COR-L47 (cell line): ENCODE measurements at regions not wholly inside any gene's neighbourhood (a gene's known extent, or its start where the extent isn't known, plus 50 kb on each side); places are given as distances from the start of the nearest gene placed in this dataset.
"Not testable (repeated sequence)": the region's sequence is repeated elsewhere in the genome, so short reads cannot be mapped to it uniquely, and the experiment has no call there.

Source experiments
- DNase-seq: peaks from one replicate; lab custom pipeline; 2025; lab: John Stamatoyannopoulos, UW

DNA sequence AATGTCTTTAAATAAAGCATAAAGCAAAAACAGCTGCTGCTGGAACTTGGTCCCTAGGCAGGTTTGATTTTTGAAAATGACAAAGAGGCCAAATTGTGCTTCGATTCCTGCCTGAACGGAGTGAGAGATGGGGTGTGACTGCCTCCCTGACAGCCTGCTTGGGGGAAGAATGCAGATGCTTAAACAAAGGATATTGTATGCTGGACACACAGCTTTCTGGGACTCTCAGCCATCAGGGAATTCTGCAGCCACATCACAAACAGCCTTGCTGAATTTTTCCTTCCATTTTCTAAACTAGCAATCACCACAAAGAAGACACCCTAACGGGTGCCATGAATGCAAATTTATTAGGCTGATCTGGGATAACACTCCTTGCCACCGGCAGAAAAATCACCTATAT lies 83.9 kb upstream of the CPEB2 start:
- DNase-seq, result no peak

DNA sequence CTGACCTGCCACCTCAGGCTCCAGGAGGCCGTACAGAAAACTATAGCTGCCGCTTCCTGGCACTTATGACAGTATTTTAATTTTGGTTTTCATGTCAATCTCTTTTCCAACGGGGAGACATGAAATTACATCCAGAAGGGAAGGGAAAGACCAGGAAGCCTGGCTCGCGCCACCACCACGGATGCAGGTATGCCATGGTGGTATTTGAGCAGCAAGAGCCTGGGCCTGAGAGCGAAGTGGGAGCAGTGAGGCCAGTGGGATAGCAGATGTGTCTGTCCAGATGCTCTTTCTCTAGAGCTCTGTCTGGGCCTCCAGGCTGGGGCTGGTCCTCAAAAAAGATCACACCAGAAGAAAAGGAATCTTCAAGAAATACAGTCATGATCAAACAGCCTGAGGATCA lies 82.5 kb upstream of the CPEB2 start:
- no peak for DNase-seq

DNA sequence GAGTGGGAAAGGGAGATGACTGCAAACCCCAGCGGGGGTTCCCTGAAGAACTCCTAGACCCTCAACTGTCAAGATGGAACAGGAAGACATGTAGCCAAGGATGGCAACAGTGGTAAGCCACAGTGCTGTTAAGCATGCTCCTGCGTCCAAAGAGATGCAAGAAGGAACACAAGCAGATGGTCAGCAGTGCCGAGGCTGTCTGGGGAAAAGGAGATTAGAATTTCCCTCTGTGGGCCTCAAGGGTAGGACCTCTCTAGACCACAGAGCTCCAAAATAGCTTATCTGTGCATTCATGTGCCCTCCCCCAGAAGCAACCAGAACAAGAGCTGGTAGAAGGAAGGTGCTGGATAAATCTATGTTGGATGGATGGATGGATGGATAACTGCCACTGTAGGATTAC lies 82.0 kb upstream of the CPEB2 start:
- no peak for DNase-seq

DNA sequence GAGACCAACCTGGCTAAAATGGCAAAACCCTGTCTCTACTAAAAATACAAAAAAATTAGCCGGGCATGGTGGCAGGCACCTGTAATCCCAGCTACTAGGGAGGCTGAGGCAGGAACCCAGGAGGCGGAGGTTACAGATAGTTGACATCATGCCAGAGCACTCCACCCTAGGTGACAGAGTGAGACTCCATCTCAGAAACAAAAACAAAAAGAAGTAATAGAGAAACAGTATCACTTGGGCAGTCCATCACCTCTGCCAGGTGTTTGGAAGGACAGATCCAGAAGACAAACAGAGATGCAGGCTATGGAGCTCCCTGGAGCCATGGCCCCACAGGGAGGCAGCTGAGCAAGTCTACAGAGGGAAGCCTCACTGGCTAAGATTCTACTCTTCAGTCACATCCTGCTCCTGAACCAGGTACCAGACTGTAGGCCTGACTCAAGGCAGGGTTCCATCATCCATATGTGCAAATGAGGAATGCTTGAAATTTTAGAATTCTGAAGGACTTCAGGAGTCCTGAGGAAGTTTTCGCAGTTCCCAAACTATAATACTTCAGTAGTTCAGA lies 81.4 kb upstream of the CPEB2 start:
- DNase-seq, result no peak

DNA sequence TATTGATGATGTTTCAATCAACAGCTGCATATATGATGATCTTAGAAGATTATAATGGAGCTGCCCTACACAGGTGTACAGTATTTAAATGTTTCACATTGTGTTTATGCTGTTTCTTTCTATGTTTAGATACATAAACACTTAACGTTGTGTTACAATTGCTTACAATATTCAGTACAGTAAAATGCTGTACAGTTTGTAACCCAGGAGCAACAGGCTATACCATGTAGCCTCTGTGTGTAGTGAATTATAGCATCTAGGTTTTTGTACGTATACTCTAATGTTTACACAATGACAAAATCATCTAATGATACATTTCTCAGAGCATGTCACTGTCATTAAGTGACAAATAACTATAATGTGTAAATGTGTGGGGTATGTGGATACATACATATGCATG lies 80.5 kb upstream of the CPEB2 start:
- DNase-seq, result not testable (repeated sequence)

DNA sequence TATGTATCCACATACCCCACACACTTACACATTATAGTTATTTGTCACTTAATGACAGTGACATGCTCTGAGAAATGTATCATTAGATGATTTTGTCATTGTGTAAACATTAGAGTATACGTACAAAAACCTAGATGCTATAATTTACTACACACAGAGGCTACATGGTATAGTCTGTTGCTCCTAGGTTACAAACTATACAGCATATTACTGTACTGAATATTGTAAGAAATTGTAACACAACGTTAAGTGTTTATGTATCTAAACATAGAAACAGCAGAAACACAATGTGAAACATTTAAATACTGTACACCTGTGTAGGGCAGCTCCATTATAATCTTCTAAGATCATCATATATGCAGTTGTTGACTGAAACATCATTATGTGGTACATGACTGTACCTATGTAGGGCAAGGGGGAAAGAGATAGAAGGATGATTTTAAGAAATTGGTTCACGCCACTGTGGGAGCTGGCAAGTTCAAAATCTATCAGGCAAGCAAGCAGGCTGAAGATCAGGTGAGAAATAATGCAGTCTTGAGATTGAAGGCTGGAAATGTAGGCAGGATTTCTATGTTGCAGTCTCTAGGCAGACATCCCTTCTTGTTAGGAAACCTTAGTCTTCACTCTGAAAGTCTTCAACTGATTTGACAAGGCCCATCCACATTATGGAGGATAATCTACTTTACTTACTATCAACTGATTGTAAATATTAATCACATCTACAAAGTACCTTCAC lies 78.0 kb upstream of the CPEB2 start:
- DNase-seq, result no peak

DNA sequence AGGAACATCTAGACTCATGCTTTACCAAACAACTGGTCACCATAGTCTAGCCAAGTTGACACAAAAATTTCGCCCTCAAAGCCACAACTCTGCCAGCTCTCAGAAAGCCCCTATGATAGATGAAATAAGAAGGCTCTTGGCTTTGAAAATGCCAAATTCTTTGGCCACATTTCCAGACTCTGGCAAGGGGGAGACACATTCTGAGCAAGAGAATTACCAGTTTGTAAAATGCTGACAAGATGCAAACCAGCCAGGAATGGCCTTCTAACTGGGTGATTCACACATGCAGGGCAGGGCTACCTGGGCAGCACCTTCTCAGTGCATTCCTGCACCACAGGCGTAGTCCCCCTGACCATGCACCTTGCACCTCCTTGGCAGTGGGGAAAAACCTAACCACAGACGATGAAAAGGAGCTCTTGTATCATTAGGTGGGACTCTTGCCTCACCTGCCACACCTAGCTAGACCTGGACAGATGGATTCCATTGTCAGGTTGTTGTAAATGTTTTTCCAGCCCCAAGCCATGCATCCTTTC lies 77.4 kb upstream of the CPEB2 start:
- no peak for DNase-seq

DNA sequence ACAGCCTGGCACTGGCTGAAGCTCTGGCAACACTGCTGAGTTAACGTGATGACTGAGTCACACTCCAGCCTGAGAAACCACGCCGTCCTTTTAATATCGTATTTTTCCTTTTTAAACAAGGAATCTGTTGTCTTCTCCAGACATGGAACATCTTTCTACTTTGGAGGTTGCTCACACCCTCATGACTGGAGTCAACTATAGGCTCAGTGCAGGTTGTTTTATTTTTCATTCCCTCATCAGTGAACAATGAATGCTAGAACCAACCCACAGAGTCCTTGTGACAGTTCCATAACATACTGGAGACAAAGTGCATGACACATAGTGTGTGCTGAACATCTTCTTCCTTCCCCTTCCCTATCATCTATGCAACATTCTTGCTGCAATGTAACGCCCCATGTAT lies 76.8 kb upstream of the CPEB2 start:
- DNase-seq, result no peak

DNA sequence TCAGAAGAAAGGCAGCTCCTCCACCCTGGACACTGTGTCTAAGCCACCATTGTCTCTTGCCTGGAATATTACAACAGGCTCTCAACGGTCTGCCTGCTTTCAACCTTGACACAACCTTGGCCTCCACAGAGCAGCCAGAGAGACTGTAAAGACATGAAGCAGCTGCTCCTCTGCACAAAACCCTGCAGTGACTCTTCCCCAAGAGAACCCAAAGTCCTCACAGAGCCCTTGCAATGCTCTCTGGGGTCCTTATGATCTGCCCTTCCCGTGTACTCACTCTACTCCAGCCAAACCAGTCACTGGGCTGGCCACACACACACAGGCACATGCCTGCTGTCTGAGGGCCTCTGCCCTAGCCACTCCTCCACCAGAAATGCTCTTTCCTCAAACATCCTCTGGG lies 75.9 kb upstream of the CPEB2 start:
- no peak for DNase-seq

DNA sequence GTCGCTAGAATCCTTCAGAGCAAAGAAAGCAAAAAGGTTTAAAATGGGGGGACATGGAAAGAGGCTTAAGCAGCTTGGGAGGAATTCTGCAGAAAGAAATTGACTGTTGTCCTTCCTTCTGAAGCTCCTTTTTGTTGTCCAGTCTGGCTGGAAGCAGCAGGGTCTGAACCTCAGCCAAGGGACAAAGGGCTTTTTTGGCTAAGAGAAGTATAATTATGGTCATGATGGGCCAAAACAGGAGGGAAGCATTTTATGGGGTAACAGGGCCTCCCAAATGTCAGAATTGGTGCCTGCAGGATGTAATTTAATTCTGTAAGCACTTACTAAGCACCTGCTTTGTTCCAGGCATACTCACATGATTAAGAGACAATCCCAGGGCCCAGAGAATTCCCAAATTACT lies 74.2 kb upstream of the CPEB2 start:
- DNase-seq, result no peak

DNA sequence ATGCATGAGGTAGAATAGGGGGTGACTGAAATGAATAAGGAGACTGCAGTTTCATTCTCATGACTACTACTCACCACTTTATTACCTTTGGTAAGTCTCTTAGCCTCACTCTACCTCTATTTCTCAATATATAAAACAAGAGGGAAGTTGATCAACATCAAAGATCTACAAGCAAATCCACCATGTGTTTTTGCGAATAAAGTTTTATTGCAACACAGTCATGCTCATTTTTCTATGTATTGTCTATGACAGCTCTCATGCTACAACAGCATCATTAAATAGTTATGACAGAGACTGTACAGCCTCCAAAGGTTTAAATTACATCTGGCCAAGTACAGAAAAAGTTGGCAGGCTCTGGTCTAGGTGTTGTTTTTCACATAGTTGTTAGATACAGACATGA lies 72.6 kb upstream of the CPEB2 start:
- DNase-seq, result no peak

DNA sequence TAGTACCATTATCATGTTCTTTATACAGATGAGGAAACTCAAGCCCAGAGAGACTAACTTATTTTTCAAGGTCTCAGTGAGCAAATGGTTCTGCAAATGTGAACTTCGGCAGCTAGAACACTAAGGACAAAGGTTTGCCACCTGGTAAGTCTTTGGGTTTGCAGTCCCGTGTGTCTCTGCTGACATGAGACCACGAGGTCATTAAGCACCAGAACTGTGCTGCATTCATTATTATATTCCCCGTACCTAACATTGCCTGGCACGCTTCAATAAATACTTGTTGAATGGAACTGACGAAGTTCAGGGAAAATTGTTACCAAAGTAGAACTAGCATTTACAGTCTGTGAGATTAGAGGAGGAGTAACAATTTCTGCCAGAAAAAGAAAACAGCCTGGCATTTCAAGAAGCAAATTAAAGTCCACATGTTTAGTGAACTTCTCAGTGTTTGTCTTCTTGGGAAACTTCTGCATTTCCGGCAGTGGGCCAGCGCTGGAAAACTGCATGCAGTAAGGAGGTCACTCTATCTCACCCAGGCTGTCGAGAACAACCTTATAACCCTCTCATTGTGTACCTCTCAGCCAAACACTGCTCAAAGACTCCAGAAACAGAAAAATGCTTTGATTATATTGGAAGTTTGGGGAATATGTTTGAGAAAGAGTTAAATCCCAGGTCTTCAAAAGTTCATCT lies 67.4 kb upstream of the CPEB2 start:
- no peak for DNase-seq

DNA sequence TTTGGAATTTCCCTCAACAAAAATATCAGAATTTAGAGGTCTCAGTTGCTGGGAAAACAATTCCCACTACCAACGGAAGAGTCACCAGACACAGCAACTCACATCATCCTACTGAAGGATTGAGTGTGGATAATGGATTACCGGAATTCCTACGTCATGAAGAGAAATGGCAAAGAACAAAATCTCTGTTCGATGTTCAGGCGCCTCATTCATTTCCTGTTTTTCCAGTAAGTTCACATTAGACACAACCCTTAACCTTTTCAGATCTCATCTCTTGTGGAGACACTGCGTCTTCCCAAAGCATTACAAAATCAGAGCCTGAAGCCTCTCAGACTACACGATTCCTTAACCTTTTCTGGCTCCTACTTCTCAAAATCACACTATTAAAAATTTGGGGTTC lies 58.5 kb upstream of the CPEB2 start:
- no peak for DNase-seq

DNA sequence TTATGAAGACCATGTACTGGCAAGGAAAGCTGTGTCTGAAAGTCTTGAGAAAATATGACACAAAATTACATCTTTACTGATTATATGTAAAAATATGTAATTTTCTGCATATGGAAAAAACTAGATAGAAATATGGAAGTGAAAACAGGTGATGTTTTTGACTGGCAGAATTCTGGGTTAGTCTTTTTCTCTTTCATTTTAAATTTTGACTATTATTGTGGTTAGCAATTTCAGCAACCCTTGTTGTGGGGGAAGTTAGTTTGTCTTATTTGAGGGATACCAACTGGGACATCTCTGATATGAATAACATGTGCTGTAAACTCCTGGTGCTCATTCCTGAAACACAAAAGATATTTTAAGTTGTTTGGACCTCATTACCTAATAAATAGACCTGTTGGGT lies 49.9 kb upstream of the CPEB2 start:
- DNase-seq, result no peak
